A549 (cell line): ENCODE measurements at regions not wholly inside any gene's neighbourhood (a gene's known extent, or its start where the extent isn't known, plus 50 kb on each side); places are given as distances from the start of the nearest gene placed in this dataset.

Experiments used
- ATAC-seq, 2 experiments: fragments of 200-7000 bp in 1 of 2; fragments of >200 bp in 1 of 2; cut with Nextera tagmentation in 1 of 2; cut with Tn5 transposase in 1 of 2; 3 replicates each; pipeline versions ENCODE4 v1.8.0 to v1.9.1; 2018 to 2020; ENCODE audit warnings: mild to moderate bottlenecking in 1 of 2, moderate library complexity in 1 of 2
- CTCF ChIA-PET: fragments of 300-600 bp; sonication (Branson Sonifier 250); formaldehyde crosslinking; extraction: SDS; loops from one replicate; lab custom pipeline; 2021; ENCODE audit warnings: antibody characterized with exemption, inconsistent platforms; lab: Yijun Ruan, JAX
- POLR2A ChIA-PET: fragments of 350-600 bp; formaldehyde crosslinking; extraction: SDS; loops from one replicate; lab custom pipeline; 2021; ENCODE audit warnings: antibody characterized with exemption, inconsistent platforms; lab: Yijun Ruan, JAX
- DNase-seq, 2 experiments: peaks; one replicate each; pipeline versions ENCODE4 v3.0.0 to v3.0.0-alpha.2; 2011 to 2016; ENCODE audit warnings: low read depth in 1 of 2, low spot score in 1 of 2
- FAIRE-seq: peaks from 2 replicates; lab custom pipeline; 2011; peaks lifted over from hg19 to GRCh38; lab: Jason Lieb, UNC
- H3K27ac ChIP-seq, 2 experiments: fragments of >200 bp; sonication (Bioruptor Twin); formaldehyde crosslinking; 3 replicates each; pipeline ENCODE4 v1.5.1; 2016 to 2017
- H3K4me1 ChIP-seq: fragments of >200 bp; sonication (Bioruptor Twin); formaldehyde crosslinking; 3 replicates; pipeline ENCODE4 v1.6.1; 2016
- H3K4me2 ChIP-seq: fragments of >200 bp; sonication (Bioruptor Twin); formaldehyde crosslinking; 3 replicates; pipeline ENCODE4 v1.6.1; 2016
- H3K4me3 ChIP-seq: fragments of >200 bp; sonication (Bioruptor Twin); formaldehyde crosslinking; 3 replicates; pipeline ENCODE4 v1.5.1; 2016
- H3K9me3 ChIP-seq: fragments of >200 bp; sonication (Bioruptor Twin); formaldehyde crosslinking; 3 replicates; pipeline ENCODE4 v1.6.1; 2016
- BHLHE40 ChIP-seq: IDR thresholded peaks from 2 replicates; pipeline ENCODE4 v1.6.1; 2012; ENCODE audit warnings: low read depth, low read length, inconsistent platforms
- CBX8 ChIP-seq: fragments of 200-600 bp; sonication (generic); IDR thresholded peaks from 2 replicates; pipeline ENCODE4 v1.6.1; 2016
- EHF ChIP-seq: fragments of 250-450 bp; sonication (Bioruptor Pico); IDR thresholded peaks from 2 replicates; pipeline ENCODE4 v1.5.0; 2020; ENCODE audit warnings: mild to moderate bottlenecking
- EP300 ChIP-seq, 2 experiments: fragments of >200 bp; sonication (Bioruptor Twin); formaldehyde crosslinking; IDR thresholded peaks; 2 replicates in 1 of 2; 3 replicates in 1 of 2; pipeline ENCODE4 v1.6.1; 2016 to 2017
- ESRRA ChIP-seq: fragments of 150-350 bp; IDR thresholded peaks from 2 replicates; pipeline ENCODE4 v1.6.1; 2014; ENCODE audit warnings: mild to moderate bottlenecking, low read length, borderline replicate concordance
- FOSL2 ChIP-seq, 2 experiments: fragments of 450-650 bp in 1 of 2; fragments of >200 bp in 1 of 2; sonication (Bioruptor Twin) in 1 of 2; formaldehyde crosslinking; IDR thresholded peaks; 2 replicates each; pipeline versions ENCODE4 v1.5.0 to v1.6.1; 2016 to 2020; ENCODE audit warnings: mild to moderate bottlenecking in 1 of 2, moderate library complexity in 1 of 2
- HEYL ChIP-seq: fragments of 250-450 bp; sonication (Bioruptor Pico); IDR thresholded peaks from 2 replicates; pipeline ENCODE4 v1.8.0; 2021; ENCODE audit warnings: mild to moderate bottlenecking, moderate library complexity
- KDM1A ChIP-seq: fragments of 200-600 bp; sonication (generic); IDR thresholded peaks from 2 replicates; pipeline ENCODE4 v1.6.1; 2016; ENCODE audit warnings: low read depth, mild to moderate bottlenecking
- KDM5A ChIP-seq: fragments of 200-600 bp; sonication (generic); IDR thresholded peaks from 2 replicates; pipeline ENCODE4 v1.6.1; 2016; ENCODE audit warnings: antibody characterized with exemption, mild to moderate bottlenecking
- MAZ ChIP-seq: fragments of 150-350 bp; IDR thresholded peaks from 2 replicates; pipeline ENCODE4 v1.6.1; 2014; ENCODE audit warnings: antibody characterized with exemption, low read depth, low read length, borderline replicate concordance
- NR3C1 ChIP-seq: fragments of >200 bp; sonication (Bioruptor Twin); formaldehyde crosslinking; IDR thresholded peaks from 3 replicates; pipeline ENCODE4 v1.6.1; 2017
- SMC3 ChIP-seq: fragments of >200 bp; sonication (Bioruptor Twin); formaldehyde crosslinking; IDR thresholded peaks from 3 replicates; pipeline ENCODE4 v1.6.1; 2018; ENCODE audit warnings: inconsistent platforms
- TFCP2L1 ChIP-seq: fragments of 250-450 bp; sonication (Bioruptor Pico); IDR thresholded peaks from 2 replicates; pipeline ENCODE4 v1.5.0; 2021; ENCODE audit warnings: mild to moderate bottlenecking
- ZFP36 ChIP-seq: fragments of 450-650 bp; IDR thresholded peaks from 2 replicates; pipeline ENCODE4 v1.6.1; 2014; ENCODE audit warnings: borderline replicate concordance; ENCODE audit not compliant: partially characterized antibody
- ZNF302 ChIP-seq: fragments of 250-450 bp; sonication (Bioruptor Pico); IDR thresholded peaks from 2 replicates; pipeline ENCODE4 v1.9.0; 2021; ENCODE audit warnings: inconsistent platforms, mild to moderate bottlenecking, moderate library complexity
- ZSCAN20 ChIP-seq: fragments of 250-450 bp; sonication (Bioruptor Pico); IDR thresholded peaks from 2 replicates; pipeline ENCODE4 v1.8.0; 2022; ENCODE audit warnings: mild to moderate bottlenecking, moderate library complexity
- WGBS: methylation state at CpG from one replicate; pipeline ENCODE4 v1.1.6; 2017; ENCODE audit errors: missing lambda C conversion rate; 5-methylcytosine and 5-hydroxymethylcytosine counted together
- TF ChIP-seq, protein P1 (sequence below): IDR thresholded peaks from 2 replicates; pipeline ENCODE4 v1.6.1; 2012
- TF ChIP-seq, protein P2 (sequence below): fragments of 450-650 bp; IDR thresholded peaks from 2 replicates; pipeline ENCODE4 v1.6.1; 2014; ENCODE audit warnings: antibody characterized with exemption
- TF ChIP-seq, protein P3 (sequence below): fragments of 250-450 bp; sonication (Bioruptor Pico); IDR thresholded peaks from 2 replicates; pipeline ENCODE4 v1.5.0; 2020; ENCODE audit warnings: low read depth, mild to moderate bottlenecking, moderate library complexity
- TF ChIP-seq, protein P4 (sequence below): fragments of 200-600 bp; sonication (generic); IDR thresholded peaks from 2 replicates; pipeline ENCODE4 v1.6.1; 2016; ENCODE audit warnings: antibody characterized with exemption, mild to moderate bottlenecking, moderate library complexity
- TF ChIP-seq, protein P5 (sequence below): fragments of 250-450 bp; sonication (Bioruptor Pico); IDR thresholded peaks from 2 replicates; pipeline ENCODE4 v1.5.0; 2021; ENCODE audit warnings: mild to moderate bottlenecking, moderate library complexity, borderline replicate concordance

DNA sequence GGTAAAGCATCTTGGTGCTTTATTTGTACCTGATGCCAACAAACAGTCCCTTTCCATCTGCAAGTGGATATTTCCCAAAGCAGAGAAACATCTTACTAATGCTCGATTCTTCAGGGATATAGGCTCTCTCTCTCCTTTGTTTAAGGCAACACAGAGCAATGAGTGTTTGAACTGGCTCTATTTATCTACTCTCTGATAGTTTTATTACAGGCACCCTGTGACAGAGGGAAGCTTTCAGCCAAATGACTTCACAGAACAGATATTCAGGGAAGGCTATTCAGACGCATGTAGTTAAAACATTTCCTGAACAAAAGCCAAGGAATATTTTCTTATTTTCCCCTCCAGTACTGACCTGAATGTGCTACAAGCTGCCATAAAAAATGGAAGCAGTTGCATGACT lies 141.8 kb downstream of the YIPF5 start:
- H3K4me2 ChIP-seq = 0 out of 3 replicates have a peak overlapping the region, but pooled peaks have one; percentile 10
- ATAC-seq (peak in 1 of 2 experiments; percentile 53; a peak in 2 of 6 replicates), FAIRE-seq (no peak), DNase-seq (no peak)
- 25% methylated on average over 2 of the region's 2 CpGs for WGBS
- ChIA-PET CTCF (no interaction called here), POLR2A (no interaction called here)
- H3K27ac ChIP-seq = no peak overlapping the region
- no peaks in the 10 kb centered on the region for H3K4me1 ChIP-seq
- H3K4me3 ChIP-seq = no peak overlapping the region
- TF ChIP-seq ZNF302 (CRISPR knock-in tag) = no peak
- no peak for TF ChIP-seq FOSL2 (IDR thresholded peaks at IDR 0.05)
- no peak for TF ChIP-seq FOSL2 (CRISPR knock-in tag; IDR thresholded peaks at IDR 0.05)
- TF ChIP-seq MAZ = no peak
- TF ChIP-seq, protein P1, sequence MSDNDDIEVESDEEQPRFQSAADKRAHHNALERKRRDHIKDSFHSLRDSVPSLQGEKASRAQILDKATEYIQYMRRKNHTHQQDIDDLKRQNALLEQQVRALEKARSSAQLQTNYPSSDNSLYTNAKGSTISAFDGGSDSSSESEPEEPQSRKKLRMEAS = no peak
- no peak for TF ChIP-seq NR3C1
- TF ChIP-seq EHF (CRISPR knock-in tag) = no peak
- no peak for TF ChIP-seq TFCP2L1
- no peak for TF ChIP-seq ZSCAN20 (CRISPR knock-in tag)
- TF ChIP-seq KDM5A = no peak
- TF ChIP-seq KDM1A = no peak
- TF ChIP-seq BHLHE40 = no peak
- TF ChIP-seq, protein P2, sequence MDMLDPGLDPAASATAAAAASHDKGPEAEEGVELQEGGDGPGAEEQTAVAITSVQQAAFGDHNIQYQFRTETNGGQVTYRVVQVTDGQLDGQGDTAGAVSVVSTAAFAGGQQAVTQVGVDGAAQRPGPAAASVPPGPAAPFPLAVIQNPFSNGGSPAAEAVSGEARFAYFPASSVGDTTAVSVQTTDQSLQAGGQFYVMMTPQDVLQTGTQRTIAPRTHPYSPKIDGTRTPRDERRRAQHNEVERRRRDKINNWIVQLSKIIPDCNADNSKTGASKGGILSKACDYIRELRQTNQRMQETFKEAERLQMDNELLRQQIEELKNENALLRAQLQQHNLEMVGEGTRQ = no peak
- TF ChIP-seq HEYL = no peak
- TF ChIP-seq, protein P3, sequence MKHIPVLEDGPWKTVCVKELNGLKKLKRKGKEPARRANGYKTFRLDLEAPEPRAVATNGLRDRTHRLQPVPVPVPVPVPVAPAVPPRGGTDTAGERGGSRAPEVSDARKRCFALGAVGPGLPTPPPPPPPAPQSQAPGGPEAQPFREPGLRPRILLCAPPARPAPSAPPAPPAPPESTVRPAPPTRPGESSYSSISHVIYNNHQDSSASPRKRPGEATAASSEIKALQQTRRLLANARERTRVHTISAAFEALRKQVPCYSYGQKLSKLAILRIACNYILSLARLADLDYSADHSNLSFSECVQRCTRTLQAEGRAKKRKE (CRISPR knock-in tag) = no peak
- TF ChIP-seq ZFP36 = no peak
- no peak for TF ChIP-seq CBX8
- TF ChIP-seq, protein P4, sequence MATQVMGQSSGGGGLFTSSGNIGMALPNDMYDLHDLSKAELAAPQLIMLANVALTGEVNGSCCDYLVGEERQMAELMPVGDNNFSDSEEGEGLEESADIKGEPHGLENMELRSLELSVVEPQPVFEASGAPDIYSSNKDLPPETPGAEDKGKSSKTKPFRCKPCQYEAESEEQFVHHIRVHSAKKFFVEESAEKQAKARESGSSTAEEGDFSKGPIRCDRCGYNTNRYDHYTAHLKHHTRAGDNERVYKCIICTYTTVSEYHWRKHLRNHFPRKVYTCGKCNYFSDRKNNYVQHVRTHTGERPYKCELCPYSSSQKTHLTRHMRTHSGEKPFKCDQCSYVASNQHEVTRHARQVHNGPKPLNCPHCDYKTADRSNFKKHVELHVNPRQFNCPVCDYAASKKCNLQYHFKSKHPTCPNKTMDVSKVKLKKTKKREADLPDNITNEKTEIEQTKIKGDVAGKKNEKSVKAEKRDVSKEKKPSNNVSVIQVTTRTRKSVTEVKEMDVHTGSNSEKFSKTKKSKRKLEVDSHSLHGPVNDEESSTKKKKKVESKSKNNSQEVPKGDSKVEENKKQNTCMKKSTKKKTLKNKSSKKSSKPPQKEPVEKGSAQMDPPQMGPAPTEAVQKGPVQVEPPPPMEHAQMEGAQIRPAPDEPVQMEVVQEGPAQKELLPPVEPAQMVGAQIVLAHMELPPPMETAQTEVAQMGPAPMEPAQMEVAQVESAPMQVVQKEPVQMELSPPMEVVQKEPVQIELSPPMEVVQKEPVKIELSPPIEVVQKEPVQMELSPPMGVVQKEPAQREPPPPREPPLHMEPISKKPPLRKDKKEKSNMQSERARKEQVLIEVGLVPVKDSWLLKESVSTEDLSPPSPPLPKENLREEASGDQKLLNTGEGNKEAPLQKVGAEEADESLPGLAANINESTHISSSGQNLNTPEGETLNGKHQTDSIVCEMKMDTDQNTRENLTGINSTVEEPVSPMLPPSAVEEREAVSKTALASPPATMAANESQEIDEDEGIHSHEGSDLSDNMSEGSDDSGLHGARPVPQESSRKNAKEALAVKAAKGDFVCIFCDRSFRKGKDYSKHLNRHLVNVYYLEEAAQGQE = no peak
- TF ChIP-seq, protein P5, sequence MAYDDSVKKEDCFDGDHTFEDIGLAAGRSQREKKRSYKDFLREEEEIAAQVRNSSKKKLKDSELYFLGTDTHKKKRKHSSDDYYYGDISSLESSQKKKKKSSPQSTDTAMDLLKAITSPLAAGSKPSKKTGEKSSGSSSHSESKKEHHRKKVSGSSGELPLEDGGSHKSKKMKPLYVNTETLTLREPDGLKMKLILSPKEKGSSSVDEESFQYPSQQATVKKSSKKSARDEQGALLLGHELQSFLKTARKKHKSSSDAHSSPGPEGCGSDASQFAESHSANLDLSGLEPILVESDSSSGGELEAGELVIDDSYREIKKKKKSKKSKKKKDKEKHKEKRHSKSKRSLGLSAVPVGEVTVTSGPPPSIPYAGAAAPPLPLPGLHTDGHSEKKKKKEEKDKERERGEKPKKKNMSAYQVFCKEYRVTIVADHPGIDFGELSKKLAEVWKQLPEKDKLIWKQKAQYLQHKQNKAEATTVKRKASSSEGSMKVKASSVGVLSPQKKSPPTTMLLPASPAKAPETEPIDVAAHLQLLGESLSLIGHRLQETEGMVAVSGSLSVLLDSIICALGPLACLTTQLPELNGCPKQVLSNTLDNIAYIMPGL (CRISPR knock-in tag) = no peak
- TF ChIP-seq EP300 (IDR thresholded peaks at IDR 0.05) = no peak
- no peaks in the 10 kb centered on the region for H3K9me3 ChIP-seq

DNA sequence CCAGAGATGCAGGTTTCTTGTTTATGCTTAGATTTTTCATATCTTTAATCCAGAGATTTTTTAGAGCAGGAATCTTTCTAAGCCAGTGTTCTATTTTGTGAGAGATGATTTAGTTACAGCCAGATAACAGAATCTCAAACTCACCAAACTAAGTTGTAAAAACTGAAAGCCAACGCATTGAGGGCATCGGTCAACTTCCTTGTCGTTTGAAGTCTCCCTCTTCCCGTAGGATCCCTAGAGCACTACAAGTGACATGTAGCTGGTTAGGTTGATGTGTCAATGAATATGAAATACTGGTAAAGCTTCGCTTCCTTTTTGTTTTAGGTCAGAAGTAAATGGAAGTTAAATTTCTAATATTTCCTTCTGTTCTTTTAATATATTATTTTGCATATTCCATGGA lies 139.6 kb downstream of the YIPF5 start:
- ChIA-PET POLR2A (no interaction called here), CTCF (no interaction called here)
- no peak overlapping the region for H3K4me3 ChIP-seq
- no peaks in the 10 kb centered on the region for H3K9me3 ChIP-seq
- TF ChIP-seq ESRRA = no peak
- no peak for TF ChIP-seq KDM5A
- TF ChIP-seq SMC3 = no peak
- TF ChIP-seq, protein P5 (CRISPR knock-in tag) = no peak
- FAIRE-seq = no peak
- H3K27ac ChIP-seq = no peak overlapping the region
- ATAC-seq = no peak
- WGBS = 83% methylated on average over 5 of the region's 5 CpGs
- no peak overlapping the region for H3K4me2 ChIP-seq
- no peaks in the 10 kb centered on the region for H3K4me1 ChIP-seq
- DNase-seq = no peak
